ENCODE measurements at regions not wholly inside any gene's neighbourhood (a gene's known extent, or its start where the extent isn't known, plus 50 kb on each side); places are given as distances from the start of the nearest gene placed in this dataset.

- Histone ChIP-seq H3K4me1 (replicated peaks in 1 of 4; ENCODE audit: control insufficient read depth in 3 of 4, insufficient read depth in 4 of 4, low read length in 3 of 4) (no peaks in the 10 kb centered on the region; a peak in 1 of 7 replicates), H3K36me3 (ENCODE audit: control insufficient read depth in 2 of 4, insufficient read depth in 4 of 4, low read length in 3 of 4) (no peaks in the 10 kb centered on the region), H4K8ac (ENCODE audit: extremely low read depth, insufficient read depth, low read length) (no peak overlapping the region), H3K18ac (ENCODE audit: extremely low read depth, low read length) (no peak overlapping the region), H2AFZ (ENCODE audit: low read length) (0 out of 2 replicates have a peak overlapping the region, but pooled peaks have one; percentile 11), H3K4me3 (ENCODE audit: extremely low read depth in 1 of 4, insufficient read depth in 2 of 4, low read depth in 3 of 4, low read length in 4 of 4) (no peak overlapping the region), H3K4ac (replicated peaks; ENCODE audit: insufficient read length, low read depth, low read length) (no peak overlapping the region), H3K56ac (replicated peaks; ENCODE audit: insufficient read length, low read depth, low read length) (no peak overlapping the region), H3K14ac (ENCODE audit: insufficient read length) (no peak overlapping the region), H4K20me1 (replicated peaks in 1 of 2; ENCODE audit: control insufficient read depth in 1 of 2, insufficient read depth in 2 of 2, low read length in 2 of 2) (no peaks in the 10 kb centered on the region), H2BK120ac (replicated peaks; ENCODE audit: low read depth, low read length) (no peak overlapping the region), H2BK20ac (ENCODE audit: low read length) (no peak overlapping the region), H3K79me2 (ENCODE audit: control insufficient read depth in 1 of 2, insufficient read depth in 2 of 2, low read length in 2 of 2) (no peaks in the 10 kb centered on the region), H4K91ac (replicated peaks; ENCODE audit: insufficient read length, low read length) (no peak overlapping the region), H2BK12ac (ENCODE audit: low read depth, low read length) (no peak overlapping the region), H3K23me2 (ENCODE audit: low read depth, low read length) (no peaks in the 10 kb centered on the region), H2BK15ac (ENCODE audit: low read length) (no peak overlapping the region), H3K79me1 (ENCODE audit: low read depth, low read length) (no peaks in the 10 kb centered on the region), H3K27ac (ENCODE audit: low read depth, low read length) (no peak overlapping the region), H4K5ac (ENCODE audit: insufficient read length, low read depth, low read length) (no peak overlapping the region), H2AK5ac (ENCODE audit: low read depth, low read length) (no peak overlapping the region), H3K23ac (ENCODE audit: insufficient read length) (no peak overlapping the region), H3K4me2 (ENCODE audit: insufficient read depth in 1 of 2, low read depth in 2 of 2, low read length in 2 of 2) (no peak overlapping the region), H3K9ac (replicated peaks in 1 of 4; ENCODE audit: extremely low read depth in 1 of 4, low read depth in 3 of 4, low read length in 3 of 4) (no peak overlapping the region), H2BK5ac (ENCODE audit: low read depth, low read length) (no peak overlapping the region), H3K9me3 (ENCODE audit: insufficient read depth in 2 of 2, low read depth in 1 of 2, low read length in 1 of 2) (peaks cover 3 to 5% of the 10 kb centered on the region in 2 experiments; a peak in 3 of 4 replicates), H3K27me3 (replicated peaks in 1 of 4; ENCODE audit: control insufficient read depth in 3 of 4, extremely low read depth in 1 of 4, insufficient read depth in 3 of 4, low read length in 3 of 4) (no peaks in the 10 kb centered on the region; a peak in 1 of 7 replicates)
- TF ChIP-seq HDAC6 (IDR thresholded peaks at IDR 0.05; ENCODE audit: low read depth, low read length) = no peak
- peak; percentile 33 to 54; a peak in 3 of 4 replicates for TF ChIP-seq RAD21 (IDR thresholded peaks at IDR 0.05 in 1 of 2, conservative IDR thresholded peaks at IDR 0.05 in 1 of 2; ENCODE audit: low read depth in 2 of 2, low read length in 2 of 2)
- peak; percentile 20 to 33 (median 25); a peak in 3 of 4 replicates for TF ChIP-seq CTCF (IDR thresholded peaks at IDR 0.05; ENCODE audit: control extremely low read depth in 1 of 3, insufficient read depth in 1 of 3, low read depth in 1 of 3, low read length in 3 of 3)
- WGBS, 2 experiments (ENCODE audit: extremely low coverage in 1 of 2, insufficient coverage in 1 of 2, insufficient read length in 1 of 2, insufficient replicate concordance in 2 of 2, low coverage in 1 of 2, low lambda C conversion rate in 2 of 2, missing lambda C conversion rate in 1 of 2) = 86% methylated on average over 8 of the region's 8 CpGs; no CpG with 5 or more reads in 1 of the 2 experiments
- CTCF ChIA-PET (ENCODE audit: partially characterized antibody) = interaction anchor here (0.6 to 1.9 kb wide), 10 partner anchors 9 to 243 kb away, joined by 3 to 5 read pairs (median 4); no protein-coding TSS in a partner anchor
- DNase-seq (ENCODE audit: low read depth in 1 of 2, low spot score in 2 of 2) (no peak), FAIRE-seq (no peak)
- POLR2A ChIA-PET (ENCODE audit: partially characterized antibody) = no interaction called here
Measured at GRCh38 chr9:126049088-126049487, 277.5 kb upstream of the MVB12B start.
